DMS53 (cell line): ENCODE measurements at regions not wholly inside any gene's neighbourhood (a gene's known extent, or its start where the extent isn't known, plus 50 kb on each side); places are given as distances from the start of the nearest gene placed in this dataset.
"Not testable (repeated sequence)": the region's sequence is repeated elsewhere in the genome, so short reads cannot be mapped to it uniquely, and the experiment has no call there.

Experiments
- DNase-seq: peaks from one replicate; lab custom pipeline; 2025; lab: John Stamatoyannopoulos, UW

- DNase-seq: no peak
Observed at GRCh38 chr20:11677836-11678235, 239.9 kb upstream of the BTBD3 start.

DNA sequence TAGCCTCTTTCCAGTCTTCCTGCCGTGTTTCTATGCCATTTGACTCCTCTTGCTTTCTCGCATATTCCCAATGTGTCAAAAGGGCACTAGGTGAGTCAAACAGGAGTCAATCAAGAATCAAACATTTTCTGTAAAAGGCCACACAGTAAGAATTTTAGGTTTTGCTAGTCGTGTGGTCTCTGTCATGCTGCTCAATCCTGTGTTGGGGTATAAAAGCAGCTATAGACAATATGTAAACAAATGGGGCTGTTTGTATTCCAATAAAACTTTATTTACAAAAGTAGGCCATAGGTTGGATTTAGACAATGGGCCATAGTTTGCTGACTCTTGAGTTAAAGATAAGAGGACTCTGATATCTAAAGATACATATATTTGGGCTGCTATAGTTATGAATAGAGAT is 235.4 kb upstream of the BTBD3 start:
- DNase-seq: peak; percentile 15

GRCh38 chr20:11686195-11686594 is 231.5 kb upstream of the BTBD3 start:
- peak; percentile 51 for DNase-seq

- DNase-seq: peak; percentile 93
Observed at GRCh38 chr20:11686820-11687543, 230.7 kb upstream of the BTBD3 start.

- DNase-seq: peak; percentile 98
Observed at GRCh38 chr20:11687546-11688292, 230.0 kb upstream of the BTBD3 start.

DNA sequence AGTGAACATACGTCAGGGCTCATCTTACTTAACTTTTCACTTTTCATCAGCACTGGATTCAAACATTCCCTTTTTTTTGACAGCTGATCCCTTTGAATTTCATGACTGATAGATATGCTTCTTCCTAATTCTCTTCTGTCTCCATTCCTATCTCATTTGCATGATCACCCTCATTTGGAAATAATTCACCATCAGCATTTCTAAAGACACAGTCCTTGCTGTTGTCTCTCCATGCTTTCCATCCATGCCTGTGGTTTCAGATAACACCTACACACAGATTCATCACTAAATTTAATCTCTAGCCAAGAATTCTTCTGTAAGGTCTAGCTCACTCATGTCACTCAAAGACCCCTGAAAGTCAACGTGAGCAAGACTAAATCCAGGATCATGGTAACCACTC is 228.4 kb upstream of the BTBD3 start:
- DNase-seq: no peak

DNA sequence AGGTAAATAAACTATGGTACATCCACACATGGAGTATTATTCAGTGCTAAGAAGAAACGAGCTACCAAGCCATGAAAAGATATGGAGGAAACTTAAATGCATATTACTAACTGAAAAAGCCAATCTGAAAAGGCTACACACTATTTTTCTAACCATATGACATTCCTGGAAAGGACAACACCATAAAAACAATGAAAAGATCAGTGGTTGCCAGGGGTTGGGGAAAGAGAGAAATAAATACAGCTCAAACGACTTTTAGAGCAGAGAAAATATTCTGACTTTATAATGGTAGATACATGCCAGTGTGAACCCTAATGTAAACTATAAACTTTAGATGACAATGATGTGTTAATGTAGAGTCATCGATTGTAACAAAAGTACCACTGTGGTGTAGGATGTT is 225.9 kb upstream of the BTBD3 start:
- DNase-seq: no peak

DNA sequence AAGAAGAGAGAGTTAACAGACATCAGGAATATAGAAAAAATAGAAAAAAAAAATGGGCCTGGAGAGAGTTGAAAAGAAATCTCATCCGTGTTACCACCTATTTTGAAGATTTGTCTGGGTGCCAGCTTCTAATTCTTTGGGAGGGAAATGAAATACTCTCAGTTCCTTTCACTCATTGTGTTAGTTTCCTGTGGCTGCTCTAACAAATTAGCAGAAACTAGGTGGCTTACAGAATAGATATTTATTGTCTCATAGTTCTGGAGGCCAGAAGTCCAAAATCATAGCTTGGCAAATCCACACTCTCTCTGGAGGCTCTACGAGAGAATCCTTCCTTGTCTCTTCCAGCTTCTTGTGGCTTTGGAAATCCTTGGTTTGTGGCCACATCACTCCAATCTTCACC is 225.1 kb upstream of the BTBD3 start:
- no peak for DNase-seq

DNA sequence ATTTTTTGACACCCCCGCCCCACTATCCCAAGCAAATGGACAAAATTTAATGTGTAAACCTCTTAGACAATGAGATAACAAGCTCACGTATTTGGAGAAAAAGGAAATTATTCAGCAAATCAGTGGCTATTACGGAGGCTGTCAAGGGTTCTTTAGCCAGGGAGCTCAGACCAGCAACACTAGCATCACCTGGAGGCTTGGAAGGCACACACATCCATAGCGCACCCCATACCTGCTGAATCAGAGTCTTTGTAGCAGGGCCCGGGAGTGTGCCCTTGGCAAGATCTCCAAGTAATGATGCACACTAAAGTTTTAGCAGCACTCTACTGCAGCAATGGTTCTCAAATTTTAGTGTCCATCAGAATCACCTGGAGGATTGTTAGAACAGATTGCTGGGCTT is 223.2 kb upstream of the BTBD3 start:
- DNase-seq: no peak

GRCh38 chr20:11697055-11697454 is 220.6 kb upstream of the BTBD3 start:
- DNase-seq: no peak

DNA sequence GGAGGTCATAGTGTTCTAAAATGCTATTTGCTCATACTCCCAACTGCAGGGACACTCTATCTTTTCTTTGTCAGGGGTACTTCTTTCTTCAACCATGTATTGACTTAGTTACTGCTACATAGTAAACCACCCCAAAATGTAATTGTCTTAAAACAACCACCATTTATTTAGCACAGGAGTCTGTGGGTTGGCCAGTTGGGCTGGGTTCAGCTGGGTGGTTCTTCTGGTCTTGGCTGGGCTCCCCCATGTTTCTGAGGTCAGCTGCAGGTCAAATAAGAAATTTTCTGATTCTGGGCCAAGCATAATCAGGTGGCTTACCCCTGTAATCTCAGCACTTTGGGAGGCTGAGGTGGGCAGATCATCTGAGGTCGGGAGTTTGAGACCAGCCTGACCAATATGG is 220.0 kb upstream of the BTBD3 start:
- DNase-seq: no peak

DNA sequence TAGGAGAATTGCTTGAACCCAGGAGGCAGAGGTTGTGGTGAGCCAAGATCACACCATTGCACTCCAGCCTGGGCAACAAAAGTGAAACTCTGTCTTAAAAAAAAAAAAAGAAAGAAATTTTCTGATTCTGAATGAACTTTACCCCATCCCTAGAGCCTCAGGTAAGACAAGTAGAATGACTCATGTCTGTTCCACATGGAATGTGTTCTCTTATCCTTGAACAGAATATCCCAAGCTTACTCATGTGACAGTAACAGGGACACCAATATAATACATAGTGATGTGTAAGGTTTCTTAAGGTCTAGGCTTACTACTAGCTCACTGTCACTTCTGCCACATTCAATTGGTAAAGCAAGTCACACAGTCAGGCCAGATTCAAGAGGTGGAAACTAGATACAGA is 219.6 kb upstream of the BTBD3 start:
- peak; percentile 34 for DNase-seq

- no peak for DNase-seq
Observed at GRCh38 chr20:11700831-11701230, 216.9 kb upstream of the BTBD3 start.

DNA sequence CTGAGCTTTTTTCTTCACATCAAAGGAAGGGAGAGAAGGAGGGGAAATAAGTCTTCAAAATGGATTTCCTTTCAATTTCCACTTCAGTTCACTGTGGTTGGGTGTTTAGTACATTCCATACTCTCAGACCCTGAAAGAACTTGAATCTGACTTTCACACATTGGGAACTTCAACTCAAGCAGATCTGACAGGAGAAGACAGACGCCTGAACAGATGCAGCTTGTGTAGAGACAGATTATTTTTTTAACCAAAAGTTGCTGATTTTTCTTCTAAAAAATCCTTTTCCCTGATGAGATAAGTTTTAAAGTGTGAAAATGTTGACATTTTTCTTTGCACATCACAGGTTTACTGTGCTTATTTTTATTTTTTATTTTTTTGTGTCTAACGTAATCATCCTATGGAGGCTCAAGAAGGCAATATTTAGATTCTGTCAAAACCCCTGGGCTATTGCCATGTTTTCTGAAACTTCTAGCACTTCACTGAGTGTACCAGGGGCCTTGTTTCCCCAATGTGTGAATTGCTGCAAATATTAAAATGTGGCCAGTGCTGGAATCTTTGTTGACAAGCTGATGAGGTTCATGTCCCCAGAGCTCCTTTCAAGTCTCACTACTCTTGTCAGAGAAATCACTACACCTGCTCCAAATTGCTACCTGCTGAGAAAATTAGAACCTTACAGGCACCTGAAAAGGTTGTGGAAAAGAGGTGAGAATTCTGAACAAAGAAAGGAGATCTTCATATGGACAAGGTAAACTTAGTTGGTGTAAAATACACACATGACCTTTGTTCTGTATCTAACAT is 214.8 kb upstream of the BTBD3 start:
- DNase-seq: no peak

GRCh38 chr20:11705512-11705911 is 212.2 kb upstream of the BTBD3 start:
- no peak for DNase-seq

GRCh38 chr20:11708223-11708622 is 209.5 kb upstream of the BTBD3 start:
- not testable (repeated sequence) for DNase-seq

DNA sequence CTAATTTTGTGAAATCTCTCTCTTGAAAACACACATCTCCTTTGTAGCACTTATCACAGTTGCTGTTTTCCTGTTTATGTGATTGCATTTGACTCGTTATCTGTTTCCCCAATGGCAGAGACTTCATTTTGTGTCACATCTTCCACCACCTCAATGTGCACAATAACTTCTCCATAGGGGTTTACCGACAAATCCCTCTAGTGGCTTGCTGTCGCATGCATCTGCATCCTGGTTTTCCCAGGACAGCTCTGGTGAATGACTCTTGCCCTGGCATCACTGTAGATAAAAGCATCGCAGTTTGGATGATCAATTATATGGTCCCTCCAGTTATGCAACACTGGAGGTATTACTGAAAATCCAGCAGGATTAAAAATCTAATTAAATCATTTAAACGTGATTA is 206.5 kb upstream of the BTBD3 start:
- no peak for DNase-seq

DNA sequence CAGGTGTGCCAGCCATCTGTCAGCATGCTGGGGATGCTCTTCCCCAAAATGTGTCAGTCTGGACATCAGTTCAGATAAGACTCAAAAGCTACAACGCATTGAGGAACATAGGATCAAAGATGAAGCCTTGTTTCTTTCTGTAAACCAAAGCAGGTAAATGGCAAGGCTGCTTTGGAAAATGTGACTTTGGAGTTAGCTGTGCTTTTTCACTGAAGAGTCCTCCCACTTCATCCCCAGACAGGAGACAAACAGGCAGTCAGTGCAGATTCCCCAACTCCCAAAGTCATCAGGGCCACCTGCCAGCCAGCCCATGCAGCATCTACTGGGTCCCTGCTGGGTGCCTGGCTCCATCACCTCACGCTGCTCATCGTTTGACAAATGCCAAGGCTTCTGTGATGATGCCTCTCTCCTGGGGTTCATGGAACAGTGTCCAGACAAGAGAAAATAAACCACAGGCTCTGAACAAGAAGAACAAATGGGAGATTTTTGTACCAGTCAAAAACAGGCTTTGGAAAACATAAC is 205.0 kb upstream of the BTBD3 start:
- no peak for DNase-seq

DNA sequence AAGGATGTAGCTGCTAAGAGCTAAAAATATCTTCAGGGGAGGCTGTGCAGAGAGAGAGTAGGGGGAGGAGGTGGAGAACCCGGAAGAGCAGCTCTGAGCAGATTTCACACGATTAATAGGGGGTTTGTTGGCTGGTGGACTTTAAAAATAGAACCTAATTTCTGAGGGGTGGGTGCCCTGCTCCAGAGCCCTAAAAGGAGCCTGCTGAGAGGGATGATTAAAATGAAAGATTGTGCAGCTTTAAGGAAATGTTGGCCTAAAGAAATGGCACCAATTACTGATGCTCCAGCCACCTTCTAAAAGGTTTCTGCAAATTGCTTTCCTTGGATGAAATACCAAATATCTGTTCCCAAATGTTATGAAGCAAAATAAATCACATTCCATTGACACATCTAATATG is 202.8 kb upstream of the BTBD3 start:
- DNase-seq: no peak

DNA sequence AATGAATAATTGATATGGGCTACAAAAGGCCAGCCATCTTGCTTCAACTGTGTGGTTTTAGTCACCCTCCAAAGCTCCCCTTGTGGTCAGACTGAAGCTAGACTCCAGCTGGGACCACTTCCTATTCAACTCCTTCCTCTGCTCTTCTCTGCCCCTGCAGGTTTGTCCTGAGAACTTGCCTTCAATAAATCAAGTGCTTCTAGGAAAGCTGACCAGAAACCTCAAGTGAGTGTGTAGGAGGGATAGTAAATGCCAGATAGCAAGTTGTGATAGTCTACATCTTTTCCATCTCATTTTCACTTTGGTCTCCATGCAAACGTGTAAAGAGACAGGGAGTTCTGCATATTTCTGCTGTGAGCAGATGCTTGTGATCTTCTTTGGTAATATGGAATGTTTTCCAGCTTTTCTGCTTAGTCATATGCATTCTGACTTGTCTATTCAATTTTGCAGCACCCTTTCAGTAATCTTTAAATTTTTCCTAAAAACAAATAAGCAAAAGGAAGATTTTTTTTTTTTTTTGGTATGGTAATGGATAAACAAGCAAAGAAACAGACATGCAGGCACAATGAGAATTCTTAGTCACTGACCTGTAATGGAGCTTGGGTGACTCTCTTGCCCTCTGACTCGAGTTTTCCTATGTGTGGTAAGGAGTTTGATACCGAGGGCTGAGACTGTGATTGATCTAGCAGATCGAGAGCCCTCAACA is 201.3 kb upstream of the BTBD3 start:
- DNase-seq: peak; percentile 86

DNA sequence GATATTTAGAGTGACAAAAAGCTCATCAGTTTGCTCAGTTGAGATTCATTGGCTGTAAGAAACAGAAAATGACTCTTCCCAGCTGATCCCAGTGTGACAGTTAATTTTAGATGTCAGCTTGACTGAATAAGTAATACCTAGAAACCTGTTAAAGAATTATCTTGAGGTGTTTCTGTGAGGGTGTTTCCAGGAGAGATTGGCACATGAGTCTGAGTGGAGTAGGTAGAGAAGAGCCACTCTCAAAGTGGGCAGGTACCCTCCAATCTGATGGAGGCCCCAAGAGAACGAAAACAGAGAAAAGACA is 200.8 kb upstream of the BTBD3 start:
- no peak for DNase-seq

DNA sequence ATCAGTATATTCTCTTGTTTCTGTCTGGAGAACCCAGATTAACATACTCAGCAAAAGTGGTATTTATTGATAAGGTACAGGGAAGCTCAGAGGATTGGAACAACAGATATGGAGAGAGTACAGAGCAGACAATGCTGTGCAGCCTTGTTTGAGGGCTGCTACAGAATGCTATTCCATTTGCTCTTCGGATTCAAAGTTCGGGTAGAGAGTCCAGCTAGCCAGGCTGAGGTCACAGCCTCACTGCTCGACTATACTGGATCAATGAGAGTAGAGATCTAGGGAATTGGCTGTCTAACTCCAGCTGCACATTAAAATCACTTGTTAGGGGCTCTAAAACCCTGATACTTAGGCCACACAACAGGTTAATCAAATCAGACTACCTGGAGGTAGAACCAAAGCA is 200.1 kb upstream of the BTBD3 start:
- no peak for DNase-seq
